Calu3 (cell line): ENCODE measurements at regions not wholly inside any gene's neighbourhood (a gene's known extent, or its start where the extent isn't known, plus 50 kb on each side); places are given as distances from the start of the nearest gene placed in this dataset.
"Not testable (repeated sequence)": the region's sequence is repeated elsewhere in the genome, so short reads cannot be mapped to it uniquely, and the experiment has no call there.

Experiments
- BruUV-seq: library from RNA; stranded (reverse); fragments of 400-500 nt; replicated peaks from 2 replicates; lab custom pipeline; 2021; lab: Mats Ljungman, UMichigan
- CTCF ChIA-PET: fragments of 300-600 bp; sonication (Branson Sonifier 250); formaldehyde crosslinking; loops from one replicate; lab custom pipeline; 2022; ENCODE audit warnings: antibody characterized with exemption; lab: Charles Lee
- DNase-seq: peaks from one replicate; pipeline ENCODE4 v3.0.0; 2022
- H3K27ac Mint-ChIP-seq: one replicate; pipeline ENCODE4 v1.8.0; 2022; ENCODE audit warnings: mixed read lengths; ENCODE audit not compliant: unreplicated experiment
- H3K27me3 Mint-ChIP-seq: one replicate; pipeline ENCODE4 v1.8.0; 2022; ENCODE audit warnings: mixed read lengths; ENCODE audit not compliant: unreplicated experiment
- H3K36me3 Mint-ChIP-seq: one replicate; pipeline ENCODE4 v1.8.0; 2022; ENCODE audit warnings: mild to moderate bottlenecking, moderate library complexity, mixed read lengths; ENCODE audit not compliant: insufficient read depth, unreplicated experiment
- H3K4me1 Mint-ChIP-seq: one replicate; pipeline ENCODE4 v1.8.0; 2022; ENCODE audit warnings: mild to moderate bottlenecking, low read depth, mixed read lengths; ENCODE audit not compliant: unreplicated experiment
- H3K4me3 Mint-ChIP-seq: one replicate; pipeline ENCODE4 v1.8.0; 2022; ENCODE audit warnings: mild to moderate bottlenecking, low read depth, moderate library complexity, mixed read lengths; ENCODE audit not compliant: unreplicated experiment
- H3K9me3 Mint-ChIP-seq: one replicate; pipeline ENCODE4 v1.8.0; 2022; ENCODE audit warnings: low read depth, mixed read lengths; ENCODE audit not compliant: unreplicated experiment
- CTCF ChIP-seq: fragments of 200-600 bp; IDR thresholded peaks from one replicate; pipeline ENCODE4 v1.8.0; 2022; ENCODE audit warnings: antibody characterized with exemption; ENCODE audit not compliant: unreplicated experiment
- intact Hi-C: fragments of 100-400 bp; cut with micrococcal nuclease; formaldehyde crosslinking; loops from one replicate; pipeline ENCODE4 v1.10.0; 2022; ENCODE audit not compliant: unreplicated experiment

GRCh38 chr2:131672471-131673399, 145.0 kb downstream of the CCDC74A start:
- BruUV-seq, H3K36me3 Mint-ChIP-seq, H3K27me3 Mint-ChIP-seq, H3K27ac Mint-ChIP-seq, H3K4me1 Mint-ChIP-seq, H3K9me3 Mint-ChIP-seq: not testable (repeated sequence)
- intact Hi-C loops: loop anchor here (1.0 to 10.0 kb wide), 3 partner anchors 259 to 518 kb away; no protein-coding TSS in a partner anchor
- TF ChIP-seq CTCF: peak; percentile 70
- CTCF ChIA-PET: interaction anchor here (0.7 to 2.9 kb wide), 10 partner anchors 10 to 1886 kb away, joined by 3 to 34 read pairs (median 6); no protein-coding TSS in a partner anchor
- peak overlapping the region; percentile 65 for H3K4me3 Mint-ChIP-seq
- DNase-seq: peak; percentile 79

GRCh38 chr2:131673400-131674173, 145.9 kb downstream of the CCDC74A start:
- no peak overlapping the region for H3K27ac Mint-ChIP-seq
- intact Hi-C loops: loop anchor here (1.0 to 10.0 kb wide), 3 partner anchors 129 to 471 kb away; partner anchors contain the start of gene MZT2A
- H3K4me1 Mint-ChIP-seq: no peaks in the 10 kb centered on the region
- DNase-seq: peak; percentile 89
- H3K36me3 Mint-ChIP-seq: peaks cover 7% of the 10 kb centered on the region
- H3K27me3 Mint-ChIP-seq: no peaks in the 10 kb centered on the region
- peak; percentile 86 for TF ChIP-seq CTCF
- CTCF ChIA-PET: interaction anchor here (0.8 to 2.9 kb wide), 5 partner anchors 9 to 519 kb away, joined by 3 to 34 read pairs (median 3); no protein-coding TSS in a partner anchor
- H3K4me3 Mint-ChIP-seq: peak overlapping the region; percentile 65
- peaks cover 2% of the 10 kb centered on the region for H3K9me3 Mint-ChIP-seq
- no TSS peak for BruUV-seq

- H3K27me3 Mint-ChIP-seq: no peaks in the 10 kb centered on the region
- no peaks in the 10 kb centered on the region for H3K4me1 Mint-ChIP-seq
- H3K36me3 Mint-ChIP-seq: peaks cover 7% of the 10 kb centered on the region
- no peak overlapping the region for H3K27ac Mint-ChIP-seq
- no peak for DNase-seq
- no peak for TF ChIP-seq CTCF
- BruUV-seq: no TSS peak
- H3K4me3 Mint-ChIP-seq: peak overlapping the region; percentile 65
- H3K9me3 Mint-ChIP-seq: peaks cover 2% of the 10 kb centered on the region
- CTCF ChIA-PET: interaction anchor here (0.8 to 2.9 kb wide), 4 partner anchors 8 to 520 kb away, joined by 3 to 34 read pairs (median 12); no protein-coding TSS in a partner anchor
- intact Hi-C loops: loop anchor here (1.0 to 10.0 kb wide), 3 partner anchors 128 to 471 kb away; partner anchors contain the start of gene MZT2A
These were observed 146.5 kb downstream of the CCDC74A start for GRCh38 chr2:131674174-131674507.

GRCh38 chr2:131681611-131682121, 154.0 kb downstream of the CCDC74A start:
- H3K9me3 Mint-ChIP-seq, BruUV-seq, H3K27me3 Mint-ChIP-seq, intact Hi-C loops: not testable (repeated sequence)
- CTCF ChIA-PET: interaction anchor here (1.7 to 2.4 kb wide), 3 partner anchors 9 to 120 kb away, joined by 5 to 34 read pairs (median 14); no protein-coding TSS in a partner anchor
- Mint-ChIP-seq H3K4me1 (peaks cover 43% of the 10 kb centered on the region), H3K36me3 (peaks cover 30% of the 10 kb centered on the region), H3K4me3 (peak overlapping the region; percentile 85), H3K27ac (peak overlapping the region; percentile 43)
- DNase-seq: peak; percentile 14
